ENCODE measurements at regions not wholly inside any gene's neighbourhood (a gene's known extent, or its start where the extent isn't known, plus 50 kb on each side); places are given as distances from the start of the nearest gene placed in this dataset.
"Not testable (repeated sequence)": the region's sequence is repeated elsewhere in the genome, so short reads cannot be mapped to it uniquely, and the experiment has no call there.

DNA sequence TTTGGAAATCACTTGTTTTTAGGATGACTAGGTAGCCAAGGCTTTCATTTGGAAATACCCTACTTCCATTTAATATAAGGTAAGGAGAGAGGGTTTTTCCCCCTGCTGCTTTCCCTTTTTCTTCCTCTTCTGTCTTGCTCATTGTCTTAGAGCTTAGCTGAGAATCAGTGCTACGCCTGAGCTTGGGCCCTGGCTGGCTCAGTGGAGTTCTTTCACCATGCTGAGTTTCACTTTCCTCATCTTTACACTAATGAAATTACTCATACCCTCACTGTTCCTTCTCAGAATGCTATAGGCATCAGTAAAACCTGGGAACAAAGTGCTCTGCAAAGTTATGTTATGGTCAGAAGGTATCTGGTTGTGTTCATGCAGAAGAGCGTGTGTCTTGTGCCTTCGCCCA lies 112.3 kb upstream of the IKBKE start:
- FAIRE-seq; DNase-seq (ENCODE audit: insufficient read length, low spot score): not testable (repeated sequence)

DNA sequence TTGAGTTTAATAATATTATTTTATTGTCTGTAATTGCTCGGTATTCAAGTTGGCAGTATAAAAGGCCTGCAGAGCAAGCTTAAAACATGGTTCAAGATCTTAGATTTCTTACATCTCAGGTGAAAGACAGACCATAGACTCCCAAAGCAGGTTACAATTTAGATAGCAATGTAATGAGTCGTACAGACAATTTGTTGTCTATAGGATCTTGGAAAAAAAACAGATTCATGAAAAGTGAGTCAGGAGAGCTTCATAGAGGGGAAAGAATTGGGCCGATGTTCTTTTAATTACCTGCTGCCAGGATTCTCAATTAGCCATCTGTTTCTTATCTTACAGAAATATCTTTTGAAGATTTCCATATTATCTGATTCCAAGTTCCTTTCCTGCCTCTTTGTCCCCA lies 111.5 kb upstream of the IKBKE start:
- not testable (repeated sequence) for FAIRE-seq; DNase-seq (ENCODE audit: insufficient read length, low spot score)

- FAIRE-seq = not testable (repeated sequence)
Observed at GRCh38 chr1:206359377-206359776, 110.9 kb upstream of the IKBKE start.

DNA sequence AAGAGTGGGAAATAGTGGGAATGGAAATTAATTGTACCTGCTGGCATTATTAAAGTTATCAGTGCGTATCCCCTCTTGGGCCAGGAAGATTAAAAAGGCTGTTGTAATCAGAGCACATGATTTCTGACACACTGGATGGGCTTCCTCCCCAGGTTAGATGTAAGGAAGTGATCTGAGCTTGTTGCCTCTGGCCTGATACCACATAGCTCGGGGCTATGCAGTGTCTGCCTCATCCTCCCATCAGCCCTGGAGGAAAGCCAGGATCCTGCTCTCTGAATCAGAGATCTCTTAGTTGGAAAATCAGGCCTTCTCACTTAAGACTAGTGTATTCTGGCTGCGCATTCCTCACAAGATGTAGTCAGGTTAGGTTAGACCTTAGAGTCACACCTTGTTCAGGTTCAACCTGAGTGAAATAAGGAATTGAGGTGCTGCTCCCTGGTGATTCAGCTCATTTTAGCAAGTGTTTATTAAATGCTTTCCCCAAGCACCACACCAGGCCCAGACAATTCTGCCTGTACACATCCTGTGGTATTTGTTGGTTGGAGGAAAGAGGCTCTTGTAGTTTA lies 108.2 kb upstream of the IKBKE start:
- FAIRE-seq; DNase-seq (ENCODE audit: insufficient read length, low spot score): not testable (repeated sequence)

More at GRCh38 chr1:206359377-206359776, 110.9 kb upstream of the IKBKE start:
- DNase-seq (ENCODE audit: insufficient read length, low spot score) = not testable (repeated sequence)

- DNase-seq (ENCODE audit: insufficient read length, low spot score); FAIRE-seq: not testable (repeated sequence)
Observed at GRCh38 chr1:206362994-206363393, 107.3 kb upstream of the IKBKE start.

DNA sequence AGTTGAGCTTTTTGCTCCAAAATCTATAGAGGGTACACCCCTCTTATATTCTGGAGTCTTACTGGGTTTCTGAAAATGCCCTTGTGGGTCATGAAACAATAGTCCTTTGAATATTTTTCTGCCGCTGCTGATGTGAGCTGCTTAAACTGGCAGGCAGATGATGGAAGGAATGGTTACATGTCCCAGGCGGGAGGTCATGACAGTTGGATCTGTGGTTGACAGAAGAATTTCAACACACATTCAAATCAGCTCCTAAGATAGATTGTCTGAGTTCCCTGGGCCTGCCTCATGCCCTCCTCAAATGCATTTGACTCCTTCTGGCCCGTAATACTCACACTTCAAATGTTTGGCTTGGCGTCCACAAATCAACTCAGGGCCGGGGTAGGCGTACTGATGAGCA lies 105.0 kb upstream of the IKBKE start:
- FAIRE-seq; DNase-seq (ENCODE audit: insufficient read length, low spot score): not testable (repeated sequence)

DNA sequence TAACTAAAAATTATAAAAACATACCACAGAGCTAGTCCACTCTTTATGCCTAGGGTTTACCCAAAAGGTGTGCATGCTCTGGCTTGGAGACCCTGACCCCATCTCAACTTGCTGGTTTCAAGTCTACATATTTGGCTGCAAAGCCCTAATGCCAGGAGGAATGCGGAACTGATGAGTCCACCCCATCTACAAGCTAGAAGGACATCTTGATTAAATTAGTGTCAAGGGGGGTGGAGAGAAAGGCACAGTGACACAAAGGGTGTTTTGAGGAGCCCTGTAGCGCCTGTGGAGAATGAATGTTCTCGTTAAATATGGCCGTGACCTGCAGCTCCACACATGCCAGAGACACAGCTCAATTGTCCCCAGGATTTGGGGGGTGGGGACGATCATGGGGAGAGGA lies 104.1 kb upstream of the IKBKE start:
- not testable (repeated sequence) for FAIRE-seq; DNase-seq (ENCODE audit: insufficient read length, low spot score)

DNA sequence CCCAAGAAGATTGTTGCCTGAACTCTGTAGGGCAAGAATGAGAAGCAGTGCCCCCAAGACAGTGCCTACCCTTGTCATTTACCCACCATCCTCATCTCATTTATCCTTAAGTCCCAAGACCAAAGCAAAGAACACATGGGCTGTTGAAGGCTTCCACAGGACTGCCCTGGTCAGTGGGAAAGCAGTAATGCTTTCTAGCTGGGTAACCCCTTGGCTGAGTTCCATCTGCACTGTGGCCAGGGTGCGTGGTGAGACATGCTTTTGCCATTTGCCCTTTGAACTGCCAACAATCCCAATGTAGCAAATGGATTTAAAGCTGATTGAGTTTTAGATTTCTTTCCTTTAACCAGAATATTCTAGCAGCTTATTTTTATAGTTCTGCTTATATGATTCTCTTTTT lies 103.5 kb upstream of the IKBKE start:
- not testable (repeated sequence) for DNase-seq (ENCODE audit: insufficient read length, low spot score); FAIRE-seq

GRCh38 chr1:206367955-206368622 lies 102.2 kb upstream of the IKBKE start:
- FAIRE-seq; DNase-seq (ENCODE audit: insufficient read length, low spot score): not testable (repeated sequence)

DNA sequence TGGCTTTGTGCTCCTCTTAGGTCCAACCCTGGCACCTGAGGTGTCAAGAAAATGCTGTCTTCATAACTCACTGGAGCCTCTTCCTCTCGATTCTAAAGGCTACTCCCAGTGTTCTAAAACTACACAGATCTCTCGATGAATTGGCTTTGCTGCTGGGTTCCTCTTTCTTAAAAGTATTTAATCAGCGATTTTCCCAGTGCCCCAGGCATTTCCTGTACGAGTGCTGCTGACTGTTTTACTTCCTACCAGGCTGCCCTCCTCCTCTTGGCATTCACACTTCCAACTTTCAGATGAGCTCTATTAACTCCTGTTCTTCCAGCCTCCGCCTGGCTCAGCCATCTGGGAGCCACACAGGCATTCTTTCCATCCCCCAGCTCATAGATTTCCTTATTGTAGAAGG lies 95.6 kb upstream of the IKBKE start:
- DNase-seq (ENCODE audit: insufficient read length, low spot score); FAIRE-seq: not testable (repeated sequence)

DNA sequence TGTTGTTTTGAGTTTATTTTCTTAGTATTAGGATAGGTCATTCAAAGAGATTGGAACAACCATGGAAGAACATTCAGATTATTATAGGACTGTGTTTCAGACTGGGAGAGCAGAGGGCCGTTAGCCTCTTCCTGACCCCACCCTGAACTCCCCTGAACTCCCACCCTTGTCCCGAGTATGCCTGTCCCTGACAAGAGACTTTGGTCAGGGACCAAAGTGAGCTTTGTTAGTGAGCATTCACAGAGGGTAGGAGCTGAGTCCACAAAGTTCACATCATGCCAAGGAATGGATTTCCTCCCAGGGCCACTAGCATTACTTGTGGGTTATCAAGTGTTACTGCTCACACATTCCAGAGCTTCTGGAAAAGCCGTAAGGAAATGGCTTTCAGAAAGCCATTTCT lies 94.7 kb upstream of the IKBKE start:
- FAIRE-seq; DNase-seq (ENCODE audit: insufficient read length, low spot score): not testable (repeated sequence)

- not testable (repeated sequence) for FAIRE-seq; DNase-seq (ENCODE audit: insufficient read length, low spot score)
Observed at GRCh38 chr1:206378506-206378905, 91.8 kb upstream of the IKBKE start.

DNA sequence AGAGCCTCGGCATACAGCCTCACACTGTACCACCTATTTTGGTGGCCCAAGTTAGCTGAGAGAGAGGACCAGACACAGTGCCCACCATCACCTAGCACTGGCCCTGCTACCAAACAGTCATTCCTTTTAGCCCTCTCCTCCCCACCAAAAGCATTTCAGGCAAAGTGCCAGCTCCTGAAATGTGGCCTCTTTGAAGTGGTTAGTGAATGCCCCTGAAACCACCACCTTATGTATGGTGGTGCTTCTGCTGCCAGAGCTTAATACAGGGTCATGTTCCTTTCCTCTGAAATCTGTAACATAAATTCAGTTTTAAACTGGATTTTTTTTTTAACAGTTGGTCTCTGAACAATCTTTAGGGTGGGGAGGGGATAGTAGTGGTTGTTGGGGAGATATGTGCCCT lies 91.0 kb upstream of the IKBKE start:
- FAIRE-seq; DNase-seq (ENCODE audit: insufficient read length, low spot score): not testable (repeated sequence)

DNA sequence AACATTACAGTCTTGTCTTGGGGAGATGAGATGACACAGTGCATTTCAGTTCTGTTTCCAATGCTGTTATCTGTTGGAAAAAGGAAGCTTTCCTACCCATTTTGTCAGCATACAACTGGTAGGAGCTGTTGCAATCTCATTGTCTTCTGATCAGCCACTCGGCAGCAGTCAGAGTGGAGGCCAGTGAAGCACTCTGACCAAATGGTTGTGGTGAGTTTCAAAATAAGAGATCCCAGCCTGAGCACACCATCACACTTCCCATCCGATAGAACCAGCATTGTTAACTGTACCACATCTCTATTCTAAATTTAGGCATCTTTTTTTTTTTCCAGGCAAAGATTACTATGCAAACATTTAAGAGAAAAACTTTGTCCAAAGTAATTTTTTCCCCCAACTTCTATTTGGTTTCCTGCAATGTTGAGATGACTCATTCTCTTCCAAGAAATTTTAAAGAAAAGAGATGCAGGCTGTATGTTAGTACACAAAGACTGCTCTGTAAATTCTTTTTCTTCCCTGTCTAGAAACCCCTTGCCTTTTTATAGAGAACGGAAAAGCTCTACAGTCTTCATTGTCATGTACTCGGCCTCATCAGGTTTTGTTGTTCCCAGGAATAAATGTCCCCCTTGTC lies 90.0 kb upstream of the IKBKE start:
- FAIRE-seq = not testable (repeated sequence)

DNA sequence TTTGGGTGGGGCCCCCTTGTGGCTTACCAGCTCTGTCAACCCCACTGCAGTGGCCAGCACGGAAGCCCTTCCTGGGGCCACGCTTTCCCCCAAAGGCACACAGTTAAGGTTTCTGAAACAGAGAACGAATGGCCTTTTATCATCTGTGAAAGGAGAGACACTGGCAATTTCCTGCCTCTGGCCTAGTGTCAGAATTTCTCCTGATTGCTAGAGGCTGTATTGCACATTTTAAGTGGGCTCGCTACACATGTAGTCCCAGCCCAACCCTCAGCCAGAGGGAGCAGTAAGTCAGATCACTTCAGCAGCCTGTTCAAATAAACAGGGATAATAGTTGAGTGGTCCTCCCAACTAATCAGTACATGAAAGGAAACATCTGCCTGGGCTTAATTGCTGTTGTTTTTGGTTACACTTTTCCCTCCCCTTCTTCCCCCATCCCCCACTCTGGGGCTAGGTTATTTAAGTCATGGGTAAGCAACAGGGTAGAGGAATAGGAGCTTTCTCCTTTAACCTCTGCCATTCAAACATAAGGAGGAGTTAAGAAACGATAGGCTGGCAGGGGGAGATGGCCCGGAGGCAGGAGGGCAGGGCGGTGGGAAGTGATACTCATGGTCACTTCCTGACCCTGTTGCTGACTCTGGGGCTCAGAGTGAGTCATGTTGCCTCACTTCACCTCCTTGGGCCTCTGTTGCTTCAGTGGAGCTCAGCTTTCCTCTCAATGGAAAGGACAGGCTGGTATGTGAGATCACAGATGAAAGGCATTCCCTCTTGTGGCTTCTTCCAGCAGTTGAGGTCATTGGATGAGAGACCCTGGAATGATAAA lies 89.3 kb upstream of the IKBKE start:
- FAIRE-seq = not testable (repeated sequence)

More for the DNA sequence above, 90.0 kb upstream of the IKBKE start:
- DNase-seq (ENCODE audit: insufficient read length, low spot score) = not testable (repeated sequence)

GRCh38 chr1:206384029-206384807 lies 86.1 kb upstream of the IKBKE start:
- DNase-seq (ENCODE audit: insufficient read length, low spot score); FAIRE-seq: not testable (repeated sequence)

More for the DNA sequence above, 89.3 kb upstream of the IKBKE start:
- DNase-seq (ENCODE audit: insufficient read length, low spot score) = not testable (repeated sequence)

GRCh38 chr1:206384891-206385290 lies 85.4 kb upstream of the IKBKE start:
- DNase-seq (ENCODE audit: insufficient read length, low spot score); FAIRE-seq: not testable (repeated sequence)

DNA sequence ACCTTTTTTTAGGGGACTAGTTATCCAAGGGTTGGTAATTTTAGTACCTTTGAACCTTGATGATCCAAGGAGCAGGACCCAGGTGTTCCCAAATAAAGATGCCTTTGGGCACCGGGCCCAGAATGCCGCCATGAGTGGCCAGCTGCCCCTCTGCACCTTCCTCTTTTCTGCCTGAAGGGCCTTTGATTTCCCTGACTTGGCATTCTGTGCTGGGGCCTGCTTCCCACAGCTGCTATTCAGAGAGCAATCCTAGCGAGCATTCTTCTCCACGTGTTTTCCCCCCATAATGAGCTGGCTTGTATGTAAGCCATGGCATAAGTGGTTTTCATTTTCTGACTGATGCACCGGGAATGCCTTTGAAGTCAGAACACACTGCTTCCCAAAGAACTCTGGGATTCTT lies 82.6 kb upstream of the IKBKE start:
- not testable (repeated sequence) for FAIRE-seq; DNase-seq (ENCODE audit: insufficient read length, low spot score)

DNA sequence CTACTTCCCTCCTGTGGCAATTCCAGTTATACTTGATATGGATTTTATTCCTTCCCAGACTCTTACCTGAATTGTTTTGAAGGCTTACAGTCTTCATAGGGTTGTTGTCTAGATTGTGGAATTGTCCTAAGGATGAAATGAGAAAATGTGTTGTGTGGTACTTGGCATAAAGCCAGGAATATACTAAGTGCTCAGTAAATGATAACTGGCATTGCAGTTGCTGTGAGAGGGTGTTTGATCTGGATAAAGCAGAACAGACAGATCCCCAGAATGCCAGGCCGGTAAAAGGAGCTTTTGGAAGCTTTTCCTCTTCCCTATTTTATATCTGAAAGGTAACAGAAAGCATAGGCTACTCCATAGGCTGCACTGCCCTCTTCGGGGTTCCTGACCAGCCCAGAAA lies 78.4 kb upstream of the IKBKE start:
- not testable (repeated sequence) for FAIRE-seq; DNase-seq (ENCODE audit: insufficient read length, low spot score)

DNA sequence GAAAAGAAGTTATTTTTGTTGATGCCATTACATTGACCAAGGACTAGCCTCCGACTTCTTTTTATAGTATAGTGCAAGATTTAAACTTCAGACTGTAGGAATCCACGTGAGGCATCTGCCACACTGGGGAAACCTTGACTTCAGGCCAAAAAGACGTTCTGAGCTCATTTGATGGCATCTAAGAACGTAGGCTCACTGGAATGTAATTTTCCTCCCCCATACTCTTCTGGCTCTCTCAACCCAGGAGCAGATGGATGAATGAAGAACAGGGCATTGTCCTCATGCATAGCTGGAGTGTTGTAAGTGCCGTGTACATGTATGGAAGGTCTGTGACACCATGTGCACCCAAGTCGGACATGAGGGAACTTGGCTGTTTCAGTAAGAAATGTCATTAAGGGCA lies 72.8 kb upstream of the IKBKE start:
- not testable (repeated sequence) for FAIRE-seq; DNase-seq (ENCODE audit: insufficient read length, low spot score)
